Cardiac muscle cell (in vitro differentiated cells and primary cell): ENCODE measurements at regions not wholly inside any gene's neighbourhood (a gene's known extent, or its start where the extent isn't known, plus 50 kb on each side); places are given as distances from the start of the nearest gene placed in this dataset.

Experiments
- DNase-seq, 2 donors: peaks; one replicate each; pipeline versions ENCODE4 v3.0.0 to v3.0.0-alpha.2; 2010 to 2017; ENCODE audit warnings: low read depth in 1 of 2, low spot score in 1 of 2
- H3K27ac ChIP-seq: fragments of 200-600 bp; sonication (generic); 2 replicates; pipeline ENCODE4 v1.5.1; 2016
- H3K27me3 ChIP-seq: fragments of 200-600 bp; sonication (generic); 2 replicates; pipeline ENCODE4 v1.6.0; 2016; ENCODE audit warnings: control low read depth
- H3K36me3 ChIP-seq: fragments of 200-600 bp; sonication (generic); 2 replicates; pipeline ENCODE4 v1.5.1; 2016; ENCODE audit warnings: control low read depth
- H3K4me1 ChIP-seq: fragments of 200-600 bp; sonication (generic); 2 replicates; pipeline ENCODE4 v1.8.1; 2017; ENCODE audit warnings: low read depth, mild to moderate bottlenecking, mixed run types
- H3K4me3 ChIP-seq: fragments of 200-600 bp; sonication (generic); 2 replicates; pipeline ENCODE4 v1.5.1; 2016; ENCODE audit warnings: mild to moderate bottlenecking
- H3K9me3 ChIP-seq: fragments of 200-600 bp; sonication (generic); 2 replicates; pipeline ENCODE4 v1.5.1; 2017; ENCODE audit warnings: low read depth, mild to moderate bottlenecking, control low read depth
- CTCF ChIP-seq: IDR thresholded peaks from 2 replicates; pipeline ENCODE4 v1.5.1; 2012; ENCODE audit warnings: low read depth, mild to moderate bottlenecking, low read length

DNA sequence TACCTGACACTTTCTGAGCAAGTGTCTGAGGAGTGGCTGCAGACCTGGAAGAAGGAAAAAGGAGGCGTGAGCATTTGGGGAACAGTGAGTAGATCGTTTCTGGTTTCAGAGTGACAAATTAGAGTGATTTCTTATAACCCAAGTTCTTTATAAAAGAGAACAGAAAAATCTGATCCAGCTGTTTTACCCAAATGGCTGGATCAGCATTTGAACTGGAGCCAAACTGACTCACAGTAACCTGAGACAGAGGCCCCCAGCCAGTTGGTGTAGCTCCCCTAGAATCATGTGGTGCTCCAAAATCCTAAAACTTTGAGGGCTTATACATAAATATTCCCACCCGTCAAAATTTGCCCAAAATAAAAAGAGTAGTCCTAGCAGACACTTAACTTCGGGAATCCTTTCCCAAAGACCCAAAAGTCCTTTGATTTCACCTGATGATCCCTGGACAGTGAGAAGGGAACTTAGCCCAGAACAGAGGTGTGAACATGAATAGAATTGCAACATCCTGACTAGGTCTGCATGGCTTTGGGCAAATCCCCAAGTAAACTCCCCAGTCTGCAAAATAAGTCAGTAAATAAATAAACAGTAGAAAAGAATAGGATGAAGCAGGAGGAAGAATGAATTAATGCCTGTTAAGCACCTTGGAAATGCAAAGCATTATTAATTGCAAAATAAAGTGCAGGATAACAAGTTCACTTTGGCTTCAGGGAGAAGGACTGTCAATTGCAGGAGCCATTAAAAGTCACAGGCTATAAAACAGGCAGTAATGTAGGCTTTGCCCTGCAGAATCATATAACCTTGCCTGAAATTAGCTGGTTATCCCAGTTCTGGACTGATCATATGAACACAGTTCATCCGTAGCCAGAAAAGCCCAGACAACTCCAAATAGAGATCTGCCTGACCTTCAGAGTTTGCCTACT, 262.0 kb upstream of the JARID2 start:
- DNase-seq = peak in 1 of 2 donors; percentile 7
- Histone ChIP-seq H3K27me3 (no peaks in the 10 kb centered on the region), H3K9me3 (no peaks in the 10 kb centered on the region), H3K4me1 (peaks cover 15% of the 10 kb centered on the region), H3K36me3 (no peaks in the 10 kb centered on the region), H3K27ac (no peak overlapping the region), H3K4me3 (no peak overlapping the region)
- TF ChIP-seq CTCF = no peak

DNA sequence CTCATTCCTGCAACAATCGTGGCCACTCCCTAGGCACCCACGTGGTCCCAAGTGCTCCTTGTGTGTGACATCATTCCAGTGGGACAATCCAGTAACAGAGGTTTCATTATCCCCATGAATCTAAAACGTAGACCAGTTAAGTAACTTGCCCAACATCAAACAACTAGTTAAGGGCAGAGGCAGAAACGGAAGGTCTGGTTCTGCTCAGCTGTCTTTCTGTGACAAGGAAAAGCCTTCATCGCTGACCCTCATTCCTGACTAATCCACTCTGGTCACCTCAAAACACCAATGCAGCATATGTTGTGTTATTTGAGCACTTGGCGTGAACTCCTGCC, 261.4 kb upstream of the JARID2 start:
- H3K9me3 ChIP-seq = no peaks in the 10 kb centered on the region
- no peak overlapping the region for H3K27ac ChIP-seq
- peak; percentile 40 to 77 for DNase-seq
- H3K4me3 ChIP-seq = no peak overlapping the region
- TF ChIP-seq CTCF = no peak
- H3K4me1 ChIP-seq = peaks cover 15% of the 10 kb centered on the region
- H3K36me3 ChIP-seq = no peaks in the 10 kb centered on the region
- H3K27me3 ChIP-seq = no peaks in the 10 kb centered on the region

DNA sequence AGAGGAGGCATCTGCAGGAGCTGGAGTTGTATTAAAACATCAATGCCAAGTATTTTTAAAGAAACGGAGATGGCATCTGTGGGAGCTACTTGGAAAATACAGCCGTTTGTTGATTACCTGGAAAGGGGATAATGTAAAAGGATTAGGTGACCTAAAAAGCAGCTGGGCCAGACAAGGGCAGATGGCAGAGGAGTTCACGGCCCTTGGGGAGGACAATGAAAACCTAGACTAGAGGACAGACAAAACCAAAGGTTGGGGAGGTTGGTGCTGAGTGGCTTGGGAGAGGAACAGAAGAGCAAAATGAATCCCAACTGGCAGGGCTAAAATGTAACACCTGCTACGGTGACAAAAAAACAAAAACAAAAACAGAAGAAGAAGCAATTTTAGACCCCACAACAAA, 260.5 kb upstream of the JARID2 start:
- H3K4me3 ChIP-seq = no peak overlapping the region

GRCh38 chr6:14986370-14986769, 259.5 kb upstream of the JARID2 start:
- TF ChIP-seq CTCF = no peak
- Histone ChIP-seq H3K36me3 (no peaks in the 10 kb centered on the region), H3K27ac (no peak overlapping the region), H3K4me3 (no peak overlapping the region), H3K27me3 (no peaks in the 10 kb centered on the region), H3K4me1 (peaks cover 15% of the 10 kb centered on the region), H3K9me3 (no peaks in the 10 kb centered on the region)
- no peak for DNase-seq

More for the DNA sequence above, 260.5 kb upstream of the JARID2 start:
- TF ChIP-seq CTCF = no peak
- Histone ChIP-seq H3K4me1 (peaks cover 15% of the 10 kb centered on the region), H3K9me3 (no peaks in the 10 kb centered on the region), H3K27ac (no peak overlapping the region), H3K36me3 (no peaks in the 10 kb centered on the region), H3K27me3 (no peaks in the 10 kb centered on the region)
- no peak for DNase-seq

- no peak for DNase-seq
- Histone ChIP-seq H3K4me3 (no peak overlapping the region), H3K36me3 (no peaks in the 10 kb centered on the region), H3K27ac (no peak overlapping the region), H3K4me1 (peaks cover 15% of the 10 kb centered on the region), H3K27me3 (no peaks in the 10 kb centered on the region), H3K9me3 (no peaks in the 10 kb centered on the region)
- no peak for TF ChIP-seq CTCF
These were observed 258.4 kb upstream of the JARID2 start for GRCh38 chr6:14987490-14987889.
